HG03342 (cell line): ENCODE measurements at regions not wholly inside any gene's neighbourhood (a gene's known extent, or its start where the extent isn't known, plus 50 kb on each side); places are given as distances from the start of the nearest gene placed in this dataset.
"Not testable (repeated sequence)": the region's sequence is repeated elsewhere in the genome, so short reads cannot be mapped to it uniquely, and the experiment has no call there.

ENCODE experiments used
- ATAC-seq: cut with Tn5 transposase; IDR thresholded peaks from one replicate; pipeline ENCODE4 v1.9.1; 2021; ENCODE audit warnings: mild to moderate bottlenecking, moderate library complexity; ENCODE audit not compliant: unreplicated experiment

DNA sequence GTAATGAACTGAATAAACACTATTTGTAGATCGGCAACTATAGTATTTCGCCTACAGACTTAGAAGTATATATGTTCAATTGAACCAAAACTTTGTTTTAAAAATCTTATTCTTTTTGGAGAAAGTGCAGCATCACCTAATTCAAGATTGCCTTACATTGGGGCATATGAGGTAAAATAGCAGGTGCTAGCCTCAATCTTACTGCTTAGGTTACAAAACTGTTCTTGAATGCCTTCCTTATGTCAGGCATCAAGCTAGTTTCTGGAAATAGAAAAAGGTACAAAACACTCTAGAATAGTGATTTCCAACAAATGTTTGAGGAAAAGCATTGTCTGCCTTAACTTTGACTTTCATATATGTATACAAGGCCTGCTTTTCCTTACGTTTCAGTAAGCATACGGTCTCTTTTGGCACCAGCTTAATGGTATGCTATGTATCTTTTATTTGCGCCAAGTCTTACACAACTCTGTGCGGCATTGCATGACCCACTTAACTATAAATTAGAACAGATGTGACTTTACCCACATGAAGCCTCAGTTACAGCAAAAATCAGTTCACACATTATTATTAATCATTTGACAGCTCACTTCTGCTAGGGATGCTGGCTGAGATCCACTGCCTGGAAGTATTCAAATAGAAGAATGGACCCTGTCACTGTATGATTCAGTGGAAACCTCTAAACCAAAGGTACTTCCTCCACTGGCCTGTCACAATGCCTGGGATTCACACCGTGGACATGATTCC is 174.1 kb downstream of the PRELID2 start:
- no peak for ATAC-seq

DNA sequence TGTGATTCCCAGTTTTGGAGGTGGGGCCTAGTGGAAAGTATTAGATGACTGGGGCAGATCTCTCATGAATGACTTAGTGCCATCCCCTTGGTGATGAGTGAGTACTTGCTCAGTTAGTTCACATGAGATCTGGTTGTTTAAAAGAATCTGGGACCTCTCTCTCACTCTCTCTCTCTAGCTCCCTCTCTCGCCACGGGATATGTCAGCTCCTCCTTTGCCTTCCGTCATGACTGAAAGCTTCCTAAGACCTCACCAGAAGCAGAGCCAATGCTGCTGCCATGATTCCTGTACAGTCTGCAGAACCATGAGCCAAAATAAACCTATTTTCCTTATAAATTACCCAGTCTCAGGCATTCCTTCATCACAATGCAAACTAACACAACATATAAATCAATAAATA is 176.7 kb downstream of the PRELID2 start:
- no peak for ATAC-seq

DNA sequence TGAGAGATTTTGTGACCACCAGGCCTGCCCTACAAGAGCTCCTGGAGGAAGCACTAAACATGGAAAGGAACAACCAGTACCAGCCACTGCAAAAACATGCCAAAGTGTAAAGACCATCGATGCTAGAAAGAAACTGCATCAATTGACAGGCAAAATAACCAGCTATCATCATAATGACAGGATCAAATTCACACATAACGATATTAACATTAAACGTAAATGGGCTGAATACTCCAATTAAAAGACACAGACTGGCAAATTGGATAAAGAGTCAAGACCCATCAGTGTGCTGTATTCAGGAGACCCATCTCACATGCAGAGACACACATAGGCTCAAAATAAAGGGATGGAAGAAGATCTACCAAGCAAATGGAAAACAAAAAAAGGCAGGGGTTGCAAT is 182.4 kb downstream of the PRELID2 start:
- not testable (repeated sequence) for ATAC-seq

DNA sequence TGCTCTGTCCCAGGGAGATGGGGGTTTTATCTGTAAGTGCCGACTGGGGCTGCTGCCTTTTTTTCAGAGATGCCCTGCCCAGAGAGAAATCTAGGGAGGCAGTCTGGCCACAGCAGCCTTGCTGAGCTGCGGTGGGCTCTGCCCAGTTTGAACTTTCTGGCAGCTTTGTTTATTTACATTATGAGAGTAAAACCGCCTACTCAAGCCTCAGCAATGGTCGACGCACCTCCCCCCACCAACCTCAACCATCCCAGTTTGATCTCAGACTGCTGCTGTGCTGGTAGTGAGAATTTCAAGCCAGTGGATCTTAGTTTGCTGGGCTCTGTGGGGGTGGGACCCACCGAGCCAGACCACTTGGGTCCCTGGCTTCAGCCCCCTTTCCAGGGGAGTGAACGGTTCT is 188.0 kb downstream of the PRELID2 start:
- not testable (repeated sequence) for ATAC-seq

DNA sequence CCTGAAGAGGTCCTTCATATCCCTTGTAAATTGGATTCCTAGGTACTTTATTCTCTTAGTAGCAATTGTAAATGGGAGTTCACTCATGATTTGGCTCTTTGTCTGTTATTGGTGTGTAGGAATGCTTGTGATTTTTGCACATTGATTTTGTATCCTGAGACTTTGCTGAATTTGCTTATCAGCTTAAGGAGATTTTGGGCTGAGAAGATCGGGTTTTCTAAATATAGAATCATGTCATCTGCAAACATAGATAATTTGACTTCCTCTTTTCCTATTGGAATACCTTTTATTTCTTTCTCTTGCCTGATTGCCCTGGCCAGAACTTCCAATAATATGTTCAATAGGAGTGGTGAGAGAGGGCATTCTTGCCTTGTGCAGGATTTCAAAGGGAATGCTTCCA is 191.9 kb downstream of the PRELID2 start:
- ATAC-seq, result not testable (repeated sequence)

DNA sequence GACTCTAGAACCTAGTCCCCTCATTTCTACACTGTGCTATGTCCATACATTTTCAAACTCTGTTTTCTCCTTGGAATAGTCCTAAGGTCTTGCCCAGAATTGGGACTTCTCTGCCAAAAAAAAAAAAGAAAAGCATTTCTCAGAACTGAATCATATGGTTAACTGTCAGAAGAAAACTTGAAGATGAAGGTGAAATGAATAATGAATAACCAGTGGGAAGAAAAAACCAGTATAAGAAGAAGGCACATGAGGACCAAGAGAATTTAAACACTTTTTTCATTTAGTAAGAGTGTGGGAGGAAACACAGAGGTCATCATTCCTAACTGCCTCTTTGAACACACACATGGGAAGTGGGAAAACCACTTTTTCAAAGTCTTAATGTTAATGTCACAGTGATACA is 197.7 kb downstream of the PRELID2 start:
- no peak for ATAC-seq

DNA sequence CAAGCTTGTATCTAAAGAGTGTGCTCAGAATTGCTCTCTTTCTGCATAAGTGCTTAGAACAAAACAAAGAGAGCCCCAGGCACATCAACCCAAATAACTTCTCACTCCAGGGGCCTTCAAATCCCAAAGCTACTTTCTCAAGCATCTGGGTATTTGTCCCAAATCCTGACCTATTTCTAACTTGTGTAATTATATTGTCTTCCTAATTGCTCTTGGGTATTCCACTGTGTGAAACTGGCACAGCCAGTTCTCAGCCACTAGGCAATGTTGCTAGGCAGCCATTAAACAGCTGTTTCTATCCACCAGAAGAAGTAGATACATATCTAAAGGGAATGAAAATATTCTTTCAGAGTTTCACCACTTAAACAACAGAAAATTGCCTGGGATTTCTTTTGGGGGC is 198.8 kb downstream of the PRELID2 start:
- ATAC-seq, result no peak

DNA sequence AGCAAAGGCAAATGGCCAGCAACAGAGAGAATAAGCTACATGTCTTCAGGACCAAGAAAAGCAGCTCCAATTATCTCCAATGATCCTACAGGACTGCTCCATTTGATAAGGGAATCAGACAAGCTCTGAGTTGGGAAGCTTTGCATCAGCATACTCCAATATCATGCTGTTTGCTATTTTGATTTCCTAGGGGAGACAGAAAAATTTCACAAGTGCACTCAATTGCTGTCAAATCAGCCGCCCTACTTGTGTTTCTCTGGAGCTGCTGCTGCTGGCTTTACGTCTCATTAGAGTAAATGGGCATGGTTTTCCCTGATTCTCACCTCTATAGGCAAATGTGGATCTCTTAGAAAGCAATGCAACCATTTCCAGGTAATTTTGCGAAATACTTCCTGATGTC is 201.7 kb downstream of the PRELID2 start:
- ATAC-seq, result no peak

DNA sequence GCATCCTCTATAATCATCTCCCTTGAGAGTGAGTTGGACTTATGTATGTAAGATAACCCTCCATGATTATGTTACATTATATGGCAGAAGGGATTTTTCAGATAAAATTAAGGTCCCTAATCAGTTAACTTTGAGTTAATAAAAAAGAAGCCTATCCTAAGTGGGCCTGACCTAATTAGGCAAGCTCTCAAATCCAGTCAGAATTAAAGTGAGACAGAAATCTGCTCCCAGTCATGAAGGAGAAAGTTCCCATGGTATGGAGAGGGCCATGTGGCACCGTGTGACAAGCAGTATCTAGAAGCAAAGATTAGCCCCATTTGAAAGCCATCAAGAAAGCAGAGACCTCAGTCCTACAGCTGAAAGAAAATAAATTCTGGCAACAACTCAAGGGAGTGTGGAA is 202.4 kb downstream of the PRELID2 start:
- no peak for ATAC-seq

DNA sequence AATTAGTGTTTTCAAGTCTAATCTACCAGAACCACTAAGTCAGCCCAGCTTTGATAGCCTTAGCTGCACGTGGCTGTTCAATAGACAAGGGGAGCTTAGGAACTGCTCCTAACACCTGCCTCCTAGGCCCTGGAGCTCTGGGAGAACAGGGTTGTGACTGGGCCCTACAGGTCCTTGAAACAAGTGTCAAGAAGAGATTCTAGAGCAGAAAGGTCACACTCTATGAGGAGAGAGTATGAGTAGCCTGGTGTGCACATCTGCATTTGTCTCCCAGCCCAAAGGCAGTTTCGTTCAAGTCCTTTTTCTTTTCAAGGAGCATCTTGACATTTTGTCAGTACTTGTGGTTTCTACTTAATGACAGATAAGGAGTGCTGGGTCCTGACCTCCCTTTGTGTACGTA is 206.1 kb downstream of the PRELID2 start:
- no peak for ATAC-seq

DNA sequence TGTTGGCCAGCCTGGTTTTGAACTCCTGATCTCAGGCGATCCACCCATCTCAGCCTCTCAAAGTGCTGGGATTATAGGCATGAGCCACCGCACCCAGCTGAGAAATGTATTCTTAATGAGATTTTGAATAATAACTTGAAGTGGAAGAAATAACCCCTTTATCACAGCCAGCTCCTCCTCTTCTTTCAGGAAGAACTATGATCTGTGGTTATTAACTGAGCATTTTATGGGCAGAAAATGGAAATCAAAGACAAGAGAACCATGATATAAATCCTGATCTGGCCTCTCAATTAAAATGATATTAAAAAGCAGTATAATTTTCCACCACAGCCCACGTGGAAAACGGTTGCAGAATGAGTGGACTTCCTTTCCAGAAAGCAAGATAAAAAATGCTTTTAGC is 206.6 kb downstream of the PRELID2 start:
- ATAC-seq, result no peak

DNA sequence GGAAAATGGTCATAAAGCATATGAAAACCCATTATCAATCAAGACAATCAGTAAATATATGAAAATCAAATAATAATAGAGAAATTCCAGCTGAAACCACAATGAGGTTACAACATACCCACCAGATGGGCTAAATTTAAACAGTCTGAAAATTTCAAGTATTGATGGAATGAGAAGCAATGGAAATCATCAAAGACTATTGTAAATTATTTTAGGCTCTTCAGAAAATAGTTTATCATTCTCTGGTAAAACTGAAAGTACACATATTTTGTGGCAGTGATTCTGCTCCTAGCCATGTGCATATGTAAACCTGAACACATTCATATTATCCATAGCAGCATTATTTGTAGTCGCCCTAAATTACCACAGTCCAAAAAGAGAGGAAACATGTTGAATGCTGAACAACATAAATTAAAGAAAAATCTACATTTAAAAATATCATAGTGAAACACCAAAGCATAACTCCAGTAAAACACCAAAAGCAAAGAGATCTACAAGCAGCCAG is 215.3 kb downstream of the PRELID2 start:
- no peak for ATAC-seq

DNA sequence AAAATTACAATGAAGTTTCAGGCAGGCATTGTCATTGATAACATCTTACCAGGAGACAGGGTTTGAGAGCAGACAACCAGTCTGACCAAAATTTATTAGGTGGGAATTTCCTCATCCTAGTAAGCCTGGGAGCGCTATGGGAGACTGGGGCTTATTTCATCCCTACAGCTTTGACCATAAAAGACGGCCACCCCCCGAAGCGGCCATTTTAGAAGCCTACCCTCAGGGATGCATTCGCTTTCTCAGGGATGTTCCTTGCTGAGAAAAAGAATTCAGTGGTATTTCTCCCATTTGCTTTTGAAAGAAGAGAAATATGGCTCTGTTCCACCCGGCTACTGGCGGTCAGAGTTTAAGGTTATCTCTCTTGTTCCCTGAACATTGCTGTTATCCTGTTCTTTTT is 218.4 kb downstream of the PRELID2 start:
- not testable (repeated sequence) for ATAC-seq

DNA sequence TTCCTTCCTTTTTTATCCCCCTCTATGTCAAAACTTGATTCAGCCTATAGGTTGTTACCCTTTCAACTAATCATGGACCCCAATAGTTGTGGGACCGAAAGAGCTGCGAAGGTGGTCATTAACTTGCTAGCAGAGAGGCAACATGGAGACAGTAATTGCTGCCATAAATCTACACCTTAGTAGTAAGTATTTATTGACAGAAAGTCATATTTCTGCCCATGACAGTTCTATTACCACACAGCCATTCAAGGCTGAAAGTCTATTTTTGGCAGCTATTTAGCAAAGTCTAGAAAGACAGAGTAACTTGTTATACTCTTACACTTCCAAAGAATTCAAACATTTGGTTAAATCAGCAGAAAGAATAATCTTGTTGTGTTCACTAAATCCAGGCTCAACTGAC is 236.2 kb downstream of the PRELID2 start:
- ATAC-seq, result no peak

DNA sequence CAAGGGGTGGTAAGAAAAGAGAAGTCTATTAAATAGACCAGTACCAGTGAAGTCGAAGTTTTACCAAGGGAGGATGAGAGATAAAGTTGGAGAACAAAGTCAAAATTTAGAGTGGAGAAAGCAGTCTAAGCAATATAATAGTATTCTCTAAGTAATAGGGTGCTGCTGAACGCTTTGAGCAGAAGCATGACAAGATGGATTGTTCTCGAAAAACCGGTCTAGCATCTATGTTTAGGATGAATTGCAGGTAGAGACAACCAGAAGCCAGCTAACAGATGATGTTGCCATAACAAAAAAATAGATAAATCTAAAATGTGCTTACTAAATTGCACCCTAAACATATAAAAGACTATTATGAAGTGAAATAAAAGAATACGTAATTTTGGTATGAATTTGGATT is 237.0 kb downstream of the PRELID2 start:
- no peak for ATAC-seq

DNA sequence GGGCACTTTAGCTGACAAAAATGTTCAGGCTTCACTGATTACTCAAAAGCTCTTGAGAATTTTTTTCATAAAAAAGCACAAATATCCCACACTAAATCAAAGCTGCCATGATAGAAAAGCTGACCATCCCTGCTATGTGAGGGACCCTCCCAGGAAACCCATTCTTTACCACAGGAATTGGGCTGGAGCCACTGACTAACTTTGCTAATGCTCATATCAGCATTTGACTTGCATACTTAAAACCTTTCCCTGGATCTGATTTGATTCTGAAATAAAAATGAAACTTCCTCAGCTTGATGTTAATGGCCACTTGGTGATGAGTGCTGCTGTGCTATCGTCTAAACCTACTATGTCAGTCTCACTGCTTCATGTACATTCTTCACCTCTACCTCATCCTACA is 243.6 kb downstream of the PRELID2 start:
- no peak for ATAC-seq

DNA sequence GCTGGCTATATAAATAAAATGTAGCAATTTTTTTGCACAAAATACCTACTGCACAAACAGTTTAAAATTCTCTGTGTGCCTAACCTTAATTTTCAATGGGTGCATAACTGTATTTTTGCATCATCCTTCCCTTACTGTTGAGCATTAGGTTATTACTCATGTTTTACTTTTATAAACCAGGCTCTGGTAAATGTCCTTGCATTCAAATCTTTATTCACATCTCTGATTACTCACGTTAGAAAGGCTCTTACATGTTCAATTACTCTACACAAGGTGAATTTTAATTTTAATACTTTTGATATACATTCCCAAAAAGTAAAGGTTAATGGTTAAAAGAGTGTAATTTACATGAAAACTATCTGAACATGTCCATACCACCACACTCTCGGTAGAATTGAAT is 246.1 kb downstream of the PRELID2 start:
- no peak for ATAC-seq

DNA sequence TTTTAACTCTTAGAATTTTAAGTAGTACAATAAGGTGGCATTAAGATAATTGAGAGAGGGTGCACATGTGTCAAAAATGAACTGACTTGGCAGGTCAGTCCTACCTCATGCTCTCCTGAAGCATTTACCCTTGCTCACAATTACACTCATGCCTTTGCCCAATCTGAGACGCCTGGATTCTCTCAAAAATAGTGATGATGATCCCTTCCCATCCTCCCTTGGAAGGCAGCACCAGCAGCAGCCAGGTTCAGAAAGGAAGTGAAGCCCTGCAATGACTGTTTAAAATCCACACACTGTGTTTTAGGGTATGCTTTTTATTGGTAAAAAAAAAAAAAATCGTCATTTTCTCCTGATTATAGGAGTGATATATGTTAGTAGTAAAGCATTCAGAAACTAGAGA is 246.6 kb downstream of the PRELID2 start:
- no peak for ATAC-seq

DNA sequence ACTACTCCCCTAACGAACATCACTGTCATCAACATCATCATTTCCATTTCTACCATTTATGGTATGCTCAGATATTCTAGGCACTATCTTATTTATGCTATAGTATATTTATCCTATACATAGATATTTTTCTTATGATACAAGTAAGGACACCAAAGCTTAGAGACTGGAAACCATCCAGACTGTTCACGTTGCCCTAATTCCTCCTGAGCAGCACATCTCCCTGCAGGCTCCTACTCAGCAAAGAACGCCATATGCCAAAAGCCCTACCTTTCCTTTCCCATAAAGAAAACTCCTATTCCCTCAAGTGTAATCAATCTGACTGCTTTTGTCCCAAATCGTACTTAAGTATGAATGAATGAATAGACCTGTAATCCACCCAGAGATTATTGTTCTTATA is 247.0 kb downstream of the PRELID2 start:
- ATAC-seq, result no peak

DNA sequence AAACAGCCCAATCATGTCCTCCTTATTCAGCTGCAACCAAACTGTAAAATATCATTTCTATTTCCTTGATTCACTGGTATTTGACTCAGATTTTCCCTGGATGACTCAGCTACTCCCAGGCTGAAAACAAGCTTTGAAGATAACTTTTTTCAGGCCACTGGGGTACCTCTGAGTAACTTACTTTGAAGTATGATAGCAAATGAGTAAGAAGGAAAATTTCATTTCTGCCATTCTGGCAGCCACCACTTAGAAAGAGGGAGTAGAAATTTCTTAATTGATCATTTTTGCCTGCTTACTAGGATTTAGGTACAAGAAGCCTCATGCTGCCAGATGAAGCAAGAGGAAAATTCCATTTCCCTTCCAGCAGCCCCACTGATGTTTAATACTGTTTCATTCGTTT is 247.4 kb downstream of the PRELID2 start:
- no peak for ATAC-seq

DNA sequence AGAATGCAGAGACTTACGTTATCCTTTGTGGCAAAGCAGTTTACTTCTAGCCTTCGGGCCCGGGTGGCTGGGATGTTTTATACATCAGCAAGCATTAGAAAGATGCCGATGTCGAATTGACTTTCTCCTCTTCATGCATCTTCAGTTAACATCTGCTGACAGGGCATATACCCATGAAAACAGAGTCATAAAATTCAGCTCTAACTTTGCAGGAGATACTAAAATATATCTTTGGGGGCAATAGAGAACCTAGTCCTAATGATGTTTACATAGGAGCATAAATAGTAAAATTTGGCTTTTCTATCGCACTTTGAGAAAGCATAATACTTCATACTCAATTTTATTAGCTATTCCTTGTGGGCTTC is 247.9 kb downstream of the PRELID2 start:
- ATAC-seq, result no peak

DNA sequence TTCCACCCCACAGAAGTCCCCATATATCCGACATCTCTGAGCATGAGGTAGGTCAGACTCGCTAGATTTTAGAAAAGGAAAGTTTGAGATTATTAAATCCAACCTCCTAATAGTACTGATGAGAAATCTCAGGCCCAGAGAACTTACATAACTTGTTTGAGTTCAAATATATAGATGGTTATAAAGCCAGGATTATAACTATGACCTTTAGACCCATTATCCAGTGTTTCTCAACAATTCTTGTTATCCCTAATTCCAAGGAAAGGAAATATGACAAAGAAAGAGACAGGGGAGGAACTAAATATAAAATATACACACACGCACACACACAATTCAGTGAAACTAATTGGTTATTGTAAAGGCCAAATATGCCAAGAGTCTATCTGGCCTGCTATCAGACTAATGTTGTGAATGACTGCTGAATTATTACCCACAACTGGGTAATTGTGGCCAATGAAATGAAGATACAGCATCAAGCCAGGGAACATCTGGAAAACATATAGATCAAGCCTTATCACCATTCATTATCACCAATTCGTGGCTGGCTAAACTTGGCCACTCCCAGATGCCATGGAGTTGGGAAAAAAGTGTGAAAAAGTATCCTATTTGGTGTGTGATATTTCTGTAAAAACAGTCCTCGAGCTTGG is 248.4 kb downstream of the PRELID2 start:
- ATAC-seq, result no peak
